SK-N-SH (cell line): ENCODE measurements at regions not wholly inside any gene's neighbourhood (a gene's known extent, or its start where the extent isn't known, plus 50 kb on each side); places are given as distances from the start of the nearest gene placed in this dataset.

Source experiments
- CTCF ChIP-seq: fragments of 200-600 bp; sonication (generic); IDR thresholded peaks from 2 replicates; pipeline ENCODE4 v1.6.1; 2017; ENCODE audit warnings: antibody characterized with exemption, mild to moderate bottlenecking, moderate library complexity
- EP300 ChIP-seq, 2 experiments: IDR thresholded peaks; 2 replicates each; pipeline versions ENCODE4 v1.4.0 to v1.6.1; 2012; ENCODE audit warnings: borderline replicate concordance in 1 of 2, low read depth in 1 of 2, low read length in 1 of 2
- JUND ChIP-seq: IDR thresholded peaks from 2 replicates; pipeline ENCODE4 v1.4.0; 2012
- MXI1 ChIP-seq: IDR thresholded peaks from 2 replicates; pipeline ENCODE4 v1.6.1; 2012; ENCODE audit warnings: mild to moderate bottlenecking, low read depth, low read length, improper control_type of control experiment
- NFIC ChIP-seq: IDR thresholded peaks from 2 replicates; pipeline ENCODE4 v1.4.0; 2012; ENCODE audit warnings: borderline replicate concordance
- POLR2AphosphoS5 ChIP-seq: IDR thresholded peaks from 2 replicates; pipeline ENCODE4 v1.6.1; 2012; ENCODE audit warnings: low read depth, low read length
- RAD21 ChIP-seq: IDR thresholded peaks from 2 replicates; pipeline ENCODE4 v1.6.1; 2012; ENCODE audit warnings: mild to moderate bottlenecking, low read length
- RFX5 ChIP-seq: IDR thresholded peaks from 2 replicates; pipeline ENCODE4 v1.6.1; 2012; ENCODE audit warnings: mild to moderate bottlenecking, improper control_type of control experiment, low read length
- SMC3 ChIP-seq: IDR thresholded peaks from 2 replicates; pipeline ENCODE4 v1.6.1; 2012; ENCODE audit warnings: low read depth, low read length, improper control_type of control experiment
- TAF1 ChIP-seq: IDR thresholded peaks from 2 replicates; pipeline ENCODE4 v1.6.1; 2012; ENCODE audit warnings: low read depth, mild to moderate bottlenecking, low read length, moderate library complexity, borderline replicate concordance

GRCh38 chr15:31225356-31225955 lies 101.2 kb upstream of the KLF13 start:
- TF ChIP-seq TAF1 (no peak), MXI1 (no peak), RFX5 (no peak), POLR2AphosphoS5 (no peak), RAD21 (no peak), SMC3 (no peak), EP300 (IDR thresholded peaks at IDR 0.05; ENCODE audit: borderline replicate concordance in 1 of 2, low read depth in 1 of 2, low read length in 1 of 2) (no peak), CTCF (no peak), JUND (no peak), NFIC (no peak)
